Left lobe of liver (tissue), 2 donors: ENCODE measurements at regions not wholly inside any gene's neighbourhood (a gene's known extent, or its start where the extent isn't known, plus 50 kb on each side); places are given as distances from the start of the nearest gene placed in this dataset.
"Not testable (repeated sequence)": the region's sequence is repeated elsewhere in the genome, so short reads cannot be mapped to it uniquely, and the experiment has no call there.

Source experiments
- ATAC-seq: fragments of 200-7000 bp; cut with Tn5 transposase; one replicate; pipeline ENCODE4 v1.9.1; 2020; ENCODE audit warnings: mild to moderate bottlenecking, moderate library complexity
- DNase-seq: peaks from one replicate; pipeline ENCODE4 v3.0.0-alpha.2; 2020; ENCODE audit warnings: low spot score
- donor health status: DM: no; HTN: no; CAD: no; lungs with moderate emphysema.
- donor health status: DM: no; HTN: yes; CAD: no.

- ATAC-seq (peak; percentile 24), DNase-seq (no peak)
Observed at GRCh38 chr18:49731860-49732311, 81.4 kb downstream of the ACAA2 start.

- no peak for DNase-seq
- ATAC-seq, result peak; percentile 62
Observed at GRCh38 chr18:49731421-49731841, 81.9 kb downstream of the ACAA2 start.

GRCh38 chr18:49730951-49731391, 82.4 kb downstream of the ACAA2 start:
- DNase-seq, result peak; percentile 82
- ATAC-seq, result peak; percentile 82

- peak; percentile 42 for ATAC-seq
- DNase-seq, result peak; percentile 59
Observed at GRCh38 chr18:49728542-49728941, 84.8 kb downstream of the ACAA2 start.

GRCh38 chr18:49727816-49728215, 85.5 kb downstream of the ACAA2 start:
- DNase-seq, result no peak
- ATAC-seq, result peak; percentile 11

GRCh38 chr18:49726675-49726963, 86.7 kb downstream of the ACAA2 start:
- DNase-seq, result no peak
- no peak for ATAC-seq

GRCh38 chr18:49725809-49726674, 87.3 kb downstream of the ACAA2 start:
- ATAC-seq, result no peak
- DNase-seq, result no peak

- DNase-seq, result no peak
- ATAC-seq, result no peak
Observed at GRCh38 chr18:49723648-49724180, 89.6 kb downstream of the ACAA2 start.

- ATAC-seq (no peak), DNase-seq (no peak)
Observed at GRCh38 chr18:49722477-49722876, 90.9 kb downstream of the ACAA2 start.

- DNase-seq, result no peak
- ATAC-seq, result no peak
Observed at GRCh38 chr18:49721981-49722380, 91.4 kb downstream of the ACAA2 start.

GRCh38 chr18:49720944-49721343, 92.4 kb downstream of the ACAA2 start:
- not testable (repeated sequence) for ATAC-seq, DNase-seq

- DNase-seq (no peak), ATAC-seq (no peak)
Observed at GRCh38 chr18:49717617-49718016, 95.7 kb downstream of the ACAA2 start.

GRCh38 chr18:49716035-49716434, 97.3 kb downstream of the ACAA2 start:
- DNase-seq (no peak), ATAC-seq (no peak)

GRCh38 chr18:49709347-49709690, 104.0 kb downstream of the ACAA2 start:
- ATAC-seq (no peak), DNase-seq (no peak)

GRCh38 chr18:49708662-49709346, 104.5 kb downstream of the ACAA2 start:
- ATAC-seq (no peak), DNase-seq (no peak)

- no peak for DNase-seq
- no peak for ATAC-seq
Observed at GRCh38 chr18:49707599-49707998, 105.7 kb downstream of the ACAA2 start.

- peak; percentile 39 for ATAC-seq
- no peak for DNase-seq
Observed at GRCh38 chr18:49704334-49704733, 109.0 kb downstream of the ACAA2 start.

- DNase-seq (no peak), ATAC-seq (no peak)
Observed at GRCh38 chr18:49701190-49701589, 112.1 kb downstream of the ACAA2 start.

GRCh38 chr18:49699303-49699702, 114.0 kb downstream of the ACAA2 start:
- DNase-seq (no peak), ATAC-seq (no peak)

- no peak for ATAC-seq
- DNase-seq, result no peak
Observed at GRCh38 chr18:49698525-49699025, 114.8 kb downstream of the ACAA2 start.

- DNase-seq (no peak), ATAC-seq (peak; percentile 81)
Observed at GRCh38 chr18:49697757-49698524, 115.4 kb downstream of the ACAA2 start.
